HG03103 (cell line): ENCODE measurements at regions not wholly inside any gene's neighbourhood (a gene's known extent, or its start where the extent isn't known, plus 50 kb on each side); places are given as distances from the start of the nearest gene placed in this dataset.
"Not testable (repeated sequence)": the region's sequence is repeated elsewhere in the genome, so short reads cannot be mapped to it uniquely, and the experiment has no call there.

Experiments
- ATAC-seq: cut with Tn5 transposase; IDR thresholded peaks from one replicate; pipeline ENCODE4 v1.9.1; 2021; ENCODE audit warnings: low read depth; ENCODE audit not compliant: unreplicated experiment

DNA sequence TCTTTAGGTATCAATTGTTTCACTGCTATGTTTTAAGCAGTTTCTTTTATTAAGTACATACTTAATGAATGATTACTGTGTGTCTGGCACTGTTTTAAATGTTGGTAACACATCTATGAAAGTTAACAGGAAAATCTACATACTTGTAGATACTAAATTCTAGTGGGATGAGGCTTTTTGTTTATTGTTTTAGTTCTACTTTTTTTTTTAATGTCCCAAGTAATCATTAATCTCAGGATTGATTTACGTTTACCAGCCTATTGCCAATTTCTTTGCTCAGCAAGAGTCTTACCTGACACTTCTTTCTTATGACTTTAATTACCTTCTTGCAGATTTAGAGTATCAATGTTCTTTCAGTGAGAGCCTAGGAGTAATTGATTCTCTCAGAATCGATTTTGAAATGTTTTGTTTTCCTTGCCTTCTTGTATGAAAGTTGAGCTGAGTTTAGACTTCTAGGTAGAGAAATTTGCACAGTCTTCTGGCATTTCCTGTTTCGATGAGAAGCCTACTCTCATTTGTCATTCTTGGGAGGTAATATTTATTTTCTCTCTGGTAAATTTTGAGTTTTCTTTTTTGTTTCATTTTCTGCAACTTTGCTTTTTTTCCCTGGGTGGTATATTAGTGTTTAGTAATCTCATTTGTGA lies 235.2 kb upstream of the ANKRD50 start:
- ATAC-seq = no peak

DNA sequence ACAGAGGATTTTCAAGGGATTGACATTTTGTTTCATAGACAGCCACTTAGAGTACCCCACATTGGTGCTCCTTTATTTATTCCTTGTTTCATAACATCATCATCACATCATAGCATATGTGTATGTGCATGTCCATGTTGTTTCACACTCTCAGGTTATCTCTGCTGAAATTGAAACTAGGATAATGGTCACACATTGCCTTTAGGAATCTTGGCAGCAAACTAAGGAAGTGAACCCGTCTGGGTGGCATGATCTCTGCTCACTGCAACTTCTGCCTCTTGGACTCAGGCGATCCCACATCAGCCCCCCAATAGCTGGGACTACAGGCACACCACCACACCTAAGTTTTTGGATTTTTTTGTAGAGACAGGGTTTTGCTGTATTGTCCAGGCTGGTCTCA lies 234.2 kb upstream of the ANKRD50 start:
- ATAC-seq = no peak

DNA sequence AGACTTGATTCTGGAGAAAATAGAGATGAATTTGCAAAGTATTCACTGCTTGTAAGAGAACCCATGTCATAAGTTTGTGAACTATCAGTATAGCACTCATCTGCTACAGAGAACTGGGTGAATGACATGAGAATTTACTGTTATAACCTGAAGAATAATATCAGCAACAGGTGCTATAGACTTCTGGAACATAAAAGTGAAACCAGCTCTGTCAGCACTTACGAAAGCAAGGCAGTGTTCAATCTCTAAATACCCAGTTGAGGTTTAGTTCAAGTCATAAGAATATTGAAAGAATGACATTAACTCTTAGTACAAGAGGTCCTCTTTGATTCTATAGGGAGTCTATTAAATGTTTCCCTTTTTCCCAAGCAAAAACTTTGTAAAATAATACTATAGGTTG lies 232.9 kb upstream of the ANKRD50 start:
- ATAC-seq = no peak

DNA sequence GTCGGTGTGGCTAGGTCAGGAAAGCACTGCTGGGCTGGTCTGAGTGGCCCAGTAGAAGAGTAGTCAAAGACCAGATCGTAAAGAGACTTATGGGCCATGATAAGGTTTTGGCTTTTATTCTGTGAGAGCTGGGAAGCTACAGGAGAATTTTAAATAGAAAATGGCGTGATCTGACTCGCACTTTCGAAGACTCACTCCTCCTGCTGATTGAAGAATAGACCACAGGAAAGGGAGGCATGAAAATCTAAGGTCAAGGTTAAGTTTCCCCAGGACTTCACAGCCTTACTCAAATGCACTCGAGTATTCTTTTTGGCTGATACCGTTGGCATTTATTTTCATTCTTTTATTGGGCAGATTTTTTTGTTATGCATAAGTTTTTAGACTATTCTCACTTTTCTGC lies 231.4 kb upstream of the ANKRD50 start:
- ATAC-seq = no peak

DNA sequence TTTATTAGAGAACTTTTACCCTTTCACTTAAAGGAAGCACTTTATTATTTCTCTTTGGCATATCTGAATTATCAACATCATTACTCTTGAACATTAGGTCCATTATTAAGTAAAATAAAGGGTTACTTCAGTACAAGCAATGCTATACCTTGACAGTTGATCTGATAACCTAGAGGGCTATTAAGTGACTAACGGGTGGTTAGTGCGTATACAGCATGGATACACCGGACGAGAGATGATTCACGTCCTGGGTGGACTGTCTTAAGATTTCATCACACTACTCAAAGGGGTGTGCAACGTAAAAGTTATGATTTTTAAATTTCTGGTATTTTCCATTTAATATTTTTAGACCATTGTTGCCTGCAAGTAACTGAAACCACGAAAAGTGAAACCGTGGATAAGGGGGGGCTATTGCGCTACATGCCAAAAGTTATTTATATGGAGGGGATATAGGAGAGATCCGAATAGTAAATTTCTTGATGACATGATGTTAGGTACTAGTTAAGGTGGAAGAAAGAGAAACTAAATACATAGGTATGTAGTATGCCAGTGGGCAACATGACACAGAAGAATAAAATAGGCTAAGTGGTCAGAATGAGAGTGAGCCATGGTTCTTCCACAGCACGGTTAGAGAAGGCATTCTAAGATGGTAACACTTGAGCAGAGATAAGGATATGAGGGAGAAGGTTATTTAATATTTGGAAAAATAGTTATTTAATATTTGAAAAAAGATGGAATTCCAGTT lies 230.8 kb upstream of the ANKRD50 start:
- ATAC-seq = no peak

DNA sequence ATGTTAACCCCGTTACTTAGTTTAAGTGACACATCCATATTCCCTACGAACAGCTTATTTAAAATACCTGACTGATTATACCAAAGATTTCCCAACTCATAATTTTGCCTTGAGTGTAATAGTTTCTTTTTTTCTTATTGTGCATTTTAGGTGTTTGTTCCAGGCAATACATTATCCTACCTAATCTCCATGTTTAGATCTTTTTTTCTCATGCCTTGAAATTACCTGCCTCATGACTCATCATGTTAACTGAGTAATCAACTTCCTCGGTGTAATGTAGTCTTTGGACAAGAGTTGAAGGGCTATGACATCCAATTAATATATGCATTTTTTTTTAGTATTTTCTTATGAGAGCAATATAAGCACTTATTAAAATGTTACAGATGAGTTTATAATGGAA lies 228.7 kb upstream of the ANKRD50 start:
- ATAC-seq = no peak

DNA sequence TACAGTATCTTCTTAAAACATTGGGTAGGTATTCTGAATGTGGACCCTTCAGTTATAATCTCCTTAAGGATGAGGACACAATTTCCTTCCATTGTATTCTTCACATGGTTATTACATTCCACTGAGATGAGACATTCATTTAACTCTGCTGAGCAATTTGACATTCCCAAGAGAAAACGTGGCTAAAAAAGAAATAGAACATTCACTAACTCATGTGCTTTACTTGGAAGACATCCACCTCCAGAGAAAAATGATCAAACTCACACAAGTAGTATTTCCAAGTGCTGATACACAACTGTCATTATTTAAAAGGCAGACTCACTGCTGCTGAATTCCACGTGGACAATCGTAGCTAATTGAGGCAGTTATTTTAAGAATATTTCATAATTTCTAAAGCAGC lies 227.9 kb upstream of the ANKRD50 start:
- no peak for ATAC-seq

DNA sequence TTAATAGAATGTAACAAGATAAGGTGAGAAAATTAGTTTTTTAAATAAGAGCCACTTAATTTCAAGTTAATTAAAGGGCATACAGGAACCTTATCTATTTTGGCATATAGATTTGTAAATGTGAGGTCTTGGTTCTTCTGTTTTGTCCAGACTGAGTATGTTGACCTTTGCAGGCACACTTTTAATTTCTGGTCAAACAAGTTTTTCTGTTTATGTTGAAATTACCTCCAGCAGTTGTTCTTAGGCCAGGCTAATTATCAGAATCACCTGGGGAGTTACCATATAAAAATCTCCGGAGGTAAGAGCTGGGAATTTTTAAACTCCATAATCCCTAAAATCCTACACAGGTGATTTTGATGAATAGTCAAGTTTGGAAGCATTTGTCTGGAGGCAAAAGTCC lies 227.4 kb upstream of the ANKRD50 start:
- ATAC-seq = no peak

DNA sequence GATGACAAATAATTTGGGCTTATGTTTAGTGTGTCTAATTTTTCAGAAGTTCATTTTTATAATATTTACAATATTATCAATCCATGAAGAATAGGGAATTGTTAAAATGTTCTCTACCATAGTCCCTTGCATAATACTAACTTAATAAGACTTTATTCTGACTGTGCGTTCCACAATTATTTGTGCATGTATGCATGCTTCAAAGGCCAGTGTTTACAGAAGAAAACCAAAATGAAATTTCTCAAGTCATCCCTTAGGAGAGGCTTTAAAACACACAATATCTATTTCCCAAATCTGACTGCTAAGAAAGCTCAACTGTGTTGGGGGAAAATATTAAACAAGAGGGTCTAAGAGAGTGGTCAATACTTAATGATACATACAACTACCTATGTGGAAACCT lies 226.3 kb upstream of the ANKRD50 start:
- ATAC-seq = no peak

DNA sequence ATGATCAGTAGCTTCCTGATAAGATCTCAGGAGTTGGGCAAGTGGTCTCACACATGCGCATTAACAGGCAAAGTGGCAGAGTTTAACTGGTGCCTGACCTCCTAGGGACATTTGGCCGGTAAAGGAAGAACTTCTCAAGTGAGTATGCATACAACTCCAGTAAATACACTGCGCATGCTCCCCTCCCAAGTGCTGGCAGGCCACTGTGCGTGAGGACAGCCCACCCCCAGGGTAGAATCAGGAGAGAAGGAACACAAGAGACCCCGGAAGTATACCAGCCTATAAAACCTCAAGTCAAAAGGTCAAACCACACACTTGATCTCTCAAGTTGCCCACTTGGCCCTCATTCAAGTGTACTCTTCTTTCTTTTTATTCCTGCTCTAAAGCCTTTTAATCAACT lies 225.5 kb upstream of the ANKRD50 start:
- no peak for ATAC-seq

DNA sequence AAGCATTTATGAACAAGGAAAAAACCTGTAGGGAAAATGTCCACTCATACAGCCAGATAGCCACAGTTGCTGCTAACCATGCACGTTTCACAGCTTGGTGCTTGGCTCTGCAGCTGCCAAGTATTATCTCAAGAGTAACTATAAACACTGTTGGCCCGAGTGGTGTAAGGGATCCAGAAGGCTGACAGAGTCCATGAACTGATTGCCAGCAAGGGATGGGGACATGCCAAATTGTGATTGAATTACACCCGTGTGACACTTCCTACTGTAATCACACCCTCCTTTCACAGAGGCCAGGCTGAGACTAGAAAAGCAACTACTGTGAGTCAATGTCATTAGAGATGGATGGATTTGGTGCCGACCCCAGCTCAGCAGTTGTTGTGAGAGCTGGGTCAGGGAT lies 223.9 kb upstream of the ANKRD50 start:
- ATAC-seq = no peak

DNA sequence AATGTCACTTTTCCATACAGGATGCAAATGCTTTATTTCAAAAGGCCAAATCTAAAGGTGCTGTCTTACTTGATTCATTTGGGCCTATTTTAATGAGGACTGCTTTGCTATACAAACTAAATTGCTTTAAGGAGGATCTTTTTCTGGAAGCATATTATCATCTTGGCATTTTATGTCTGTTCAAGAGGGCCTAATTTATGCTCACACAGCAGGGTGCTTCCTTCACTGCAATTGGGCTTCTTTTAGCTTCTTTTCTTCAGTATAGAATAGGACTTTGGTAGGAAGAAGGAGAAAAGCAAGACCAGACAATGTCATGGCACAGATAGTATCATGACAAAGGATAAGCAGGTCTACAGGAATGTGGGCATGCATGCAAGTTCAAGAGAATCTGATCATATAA lies 222.4 kb upstream of the ANKRD50 start:
- no peak for ATAC-seq

DNA sequence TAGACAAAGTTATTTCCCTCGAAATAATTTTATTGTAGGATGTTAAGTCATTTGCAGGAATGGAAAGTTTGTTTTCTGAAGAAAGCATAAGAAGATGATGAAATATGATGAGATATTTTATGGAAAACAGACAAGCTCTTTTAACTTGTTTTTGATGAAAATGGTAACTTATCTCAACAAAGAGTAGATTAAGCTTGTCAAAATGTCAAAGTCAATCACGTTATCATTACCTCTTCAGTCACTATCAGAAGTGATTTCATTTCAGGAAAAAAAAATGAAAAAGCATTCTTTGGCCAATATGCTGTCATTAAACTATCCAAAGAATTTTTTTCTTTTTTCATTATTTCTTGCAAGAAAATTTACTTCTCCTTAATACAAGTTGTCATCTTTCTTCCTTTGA lies 221.0 kb upstream of the ANKRD50 start:
- ATAC-seq = no peak

DNA sequence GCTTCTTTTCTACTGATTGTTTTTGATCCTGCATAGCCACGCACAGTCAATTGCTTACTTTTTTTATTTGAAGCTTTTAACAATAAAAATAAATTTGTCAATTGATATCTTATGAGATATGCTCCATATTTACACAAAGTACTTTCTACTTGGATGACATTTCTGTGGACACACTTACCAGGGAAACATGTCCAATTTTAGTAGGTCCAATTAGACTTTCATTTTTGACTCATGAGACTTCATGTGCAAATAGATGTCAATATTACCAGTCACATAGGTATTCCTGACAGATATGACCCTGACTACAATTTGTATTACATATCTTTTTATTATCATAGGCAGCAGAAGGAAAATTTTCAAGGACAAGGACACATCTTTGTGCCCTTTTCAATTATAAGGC lies 219.9 kb upstream of the ANKRD50 start:
- no peak for ATAC-seq

DNA sequence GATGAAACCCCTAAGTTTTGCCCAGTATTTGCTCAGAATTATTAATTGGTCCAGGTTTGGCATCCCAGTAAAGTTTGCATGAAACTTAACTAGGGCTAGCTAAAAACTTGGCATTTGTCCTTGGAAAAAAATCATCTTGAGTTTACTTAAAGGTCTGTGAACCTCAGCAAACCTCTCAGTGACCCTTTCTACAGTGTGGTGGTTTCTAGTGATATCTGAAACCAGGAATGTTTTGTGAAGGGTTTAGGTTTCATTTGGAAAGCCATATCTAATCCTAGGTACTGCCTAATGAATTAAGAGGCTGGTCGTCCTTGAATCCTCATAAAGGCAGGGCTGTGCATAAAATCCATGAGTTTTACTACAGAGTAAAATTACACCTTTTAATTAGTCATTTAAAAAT lies 218.5 kb upstream of the ANKRD50 start:
- no peak for ATAC-seq

DNA sequence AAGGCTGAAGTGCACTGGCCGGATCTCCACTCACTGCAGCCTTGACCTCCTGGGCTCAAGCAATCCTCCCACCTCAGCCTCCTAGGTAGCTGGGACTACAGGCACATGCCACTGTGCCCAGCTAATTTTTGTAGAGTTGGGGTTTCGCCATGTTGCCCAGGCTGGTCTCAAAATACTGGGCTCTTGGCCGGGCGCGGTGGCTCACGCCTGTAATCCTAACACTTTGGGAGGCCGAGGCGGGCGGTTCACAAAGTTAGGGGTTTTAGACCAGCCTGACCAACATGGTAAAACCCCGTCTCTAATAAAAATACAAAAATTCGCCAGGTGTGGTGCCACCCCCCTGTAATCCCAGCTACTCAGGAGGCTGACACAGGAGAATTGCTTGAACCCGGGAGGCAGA lies 210.2 kb upstream of the ANKRD50 start:
- not testable (repeated sequence) for ATAC-seq

DNA sequence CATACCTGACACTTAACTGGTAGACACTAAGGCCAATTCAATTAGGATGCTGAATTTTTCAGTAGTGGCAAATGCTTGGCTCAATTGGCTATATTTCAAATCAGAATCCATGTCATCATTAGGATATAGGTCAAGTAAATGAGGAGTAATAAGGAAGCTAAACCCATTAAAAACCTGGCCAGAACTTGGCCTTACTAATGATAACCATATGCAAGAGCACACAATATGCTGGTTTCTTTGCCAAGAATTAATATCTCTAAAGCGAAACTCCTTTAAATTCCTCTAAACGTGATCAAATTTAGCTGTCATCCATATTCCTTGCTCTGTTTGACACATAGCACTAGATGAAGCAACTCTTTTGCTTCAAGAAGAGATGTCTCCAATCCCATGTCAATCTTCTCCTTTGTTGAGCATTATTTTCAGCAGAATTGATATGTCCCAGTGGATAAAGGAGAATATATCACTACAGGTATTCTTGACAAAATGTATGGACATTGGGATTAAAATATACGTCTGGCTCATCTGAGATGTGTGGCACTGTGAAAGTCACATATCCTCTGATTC lies 206.1 kb upstream of the ANKRD50 start:
- no peak for ATAC-seq

DNA sequence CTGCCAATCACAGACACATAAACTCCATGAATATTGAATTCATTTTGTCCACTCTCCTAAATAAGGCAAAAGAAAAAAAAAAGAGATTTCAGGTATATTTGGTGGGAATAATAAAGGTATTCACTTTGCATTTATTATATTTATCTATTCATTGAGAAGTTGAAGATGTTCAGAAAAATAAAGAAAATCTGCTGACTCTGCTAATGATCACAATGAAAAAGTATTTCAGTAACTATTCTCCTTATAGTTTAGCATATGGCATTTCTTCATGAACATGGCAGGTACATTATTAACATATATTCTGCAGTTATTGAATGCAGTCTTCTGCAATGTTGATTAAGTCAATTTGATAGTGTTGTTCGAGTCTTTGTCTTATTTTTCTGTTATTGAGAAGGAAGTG lies 202.5 kb upstream of the ANKRD50 start:
- no peak for ATAC-seq

DNA sequence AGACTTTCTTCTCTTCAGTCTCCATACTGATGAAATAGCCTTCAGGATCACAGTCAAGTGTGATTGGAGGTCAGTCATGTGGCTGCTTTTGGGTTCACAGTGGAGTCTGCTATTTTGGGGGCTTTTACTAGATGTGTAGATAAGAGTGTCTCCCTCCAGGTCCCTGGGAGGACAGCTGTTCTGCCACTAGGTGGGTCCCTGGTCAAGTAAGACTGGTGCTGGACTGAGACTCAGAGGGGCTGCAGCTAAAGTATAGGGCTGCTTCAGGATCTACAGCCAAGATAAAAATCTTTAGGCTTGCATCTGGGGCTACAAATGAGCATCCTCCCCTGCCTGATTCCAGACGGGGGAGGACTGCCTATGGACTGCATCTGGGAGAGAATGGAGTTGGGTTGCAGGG lies 200.7 kb upstream of the ANKRD50 start:
- no peak for ATAC-seq

DNA sequence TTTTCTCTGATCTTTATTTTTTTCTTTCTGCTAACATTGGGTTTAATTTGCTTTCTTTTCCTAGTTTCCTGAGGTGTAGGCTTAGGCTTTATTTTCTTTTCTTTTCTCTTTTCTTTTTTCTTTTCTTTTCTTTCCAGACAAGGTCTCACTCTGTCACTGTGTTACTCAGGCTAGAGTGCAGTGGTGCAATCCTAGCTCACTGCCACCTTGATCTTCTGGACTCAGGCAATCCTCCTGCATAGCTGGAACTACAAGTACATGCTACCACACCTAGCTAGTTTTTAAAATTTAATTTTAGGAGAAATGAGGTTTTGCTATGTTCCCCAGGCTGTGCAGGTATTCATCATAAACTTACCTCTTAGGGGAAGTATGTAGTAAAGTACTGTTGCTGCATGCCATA lies 197.8 kb upstream of the ANKRD50 start:
- ATAC-seq = no peak

DNA sequence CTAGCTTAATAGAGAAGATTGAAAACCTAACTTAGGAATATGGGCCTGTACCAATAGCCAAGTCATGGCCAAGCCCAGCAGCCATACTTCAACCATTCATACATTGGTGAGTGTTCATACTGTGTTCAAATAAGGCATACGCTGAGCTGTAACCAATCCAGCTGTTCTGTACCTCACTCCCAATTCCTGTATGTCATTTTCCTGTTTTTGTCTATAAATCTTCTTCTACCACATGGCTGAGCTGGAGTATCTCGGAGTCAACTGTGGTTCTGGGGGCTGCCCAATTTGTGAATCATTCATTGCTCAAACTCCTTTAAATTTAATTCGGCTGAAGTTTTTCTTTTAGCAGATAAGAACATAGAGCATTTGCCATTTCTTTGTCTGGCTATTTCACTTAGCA lies 195.3 kb upstream of the ANKRD50 start:
- ATAC-seq = no peak

DNA sequence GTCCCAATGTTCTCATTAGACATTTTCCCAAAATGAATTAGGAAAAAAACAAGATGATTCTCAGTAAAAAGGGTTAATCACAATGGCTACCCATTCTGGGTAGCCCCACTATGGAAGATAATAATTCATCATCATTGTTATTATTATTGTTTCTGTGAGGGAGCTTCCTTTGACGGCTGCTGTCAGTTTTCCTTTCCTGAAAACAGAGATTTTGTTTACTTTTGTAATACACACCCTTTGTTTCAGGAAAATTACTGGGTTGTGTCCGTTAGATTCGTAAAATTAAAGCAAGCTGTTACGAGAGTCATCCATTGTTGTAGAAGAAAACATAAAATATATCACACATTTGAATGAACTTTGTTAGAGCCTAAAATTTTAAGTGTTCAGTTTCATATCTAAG lies 192.9 kb upstream of the ANKRD50 start:
- no peak for ATAC-seq
